HEK293 (cell line): ENCODE measurements at regions not wholly inside any gene's neighbourhood (a gene's known extent, or its start where the extent isn't known, plus 50 kb on each side); places are given as distances from the start of the nearest gene placed in this dataset.

Source experiments
- CTCF ChIA-PET: fragments of 350-600 bp; formaldehyde crosslinking; extraction: SDS; loops from one replicate; lab custom pipeline; 2021; ENCODE audit warnings: antibody characterized with exemption; lab: Yijun Ruan, JAX
- POLR2A ChIA-PET: fragments of 300-600 bp; formaldehyde crosslinking; extraction: SDS; loops from one replicate; lab custom pipeline; 2020; ENCODE audit warnings: antibody characterized with exemption, inconsistent platforms; lab: Yijun Ruan, JAX
- H3K27ac ChIP-seq: fragments of 200-500 bp; sonication (Bioruptor generic); 2 replicates; pipeline ENCODE4 v1.5.1; 2014; ENCODE audit warnings: low read depth, low read length, control low read depth, inconsistent platforms; ENCODE audit errors: extremely low read depth
- H3K36me3 ChIP-seq, 2 experiments: fragments of 200-500 bp in 1 of 2; sonication (Bioruptor generic) in 1 of 2; 1 replicate in 1 of 2; 2 replicates in 1 of 2; pipeline ENCODE4 v1.5.1; 2014 to 2017; ENCODE audit warnings: inconsistent platforms in 2 of 2, low read length in 2 of 2; ENCODE audit not compliant: control insufficient read depth in 2 of 2, insufficient read depth in 1 of 2
- H3K4me1 ChIP-seq: fragments of 200-500 bp; sonication (Bioruptor generic); 2 replicates; pipeline ENCODE4 v1.5.1; 2014; ENCODE audit warnings: mild to moderate bottlenecking, low read length, inconsistent platforms; ENCODE audit not compliant: control insufficient read depth, insufficient read depth
- H3K4me3 ChIP-seq: 2 replicates; pipeline ENCODE4 v1.5.1; 2011; ENCODE audit warnings: low read depth, mild to moderate bottlenecking, control low read depth, low read length, moderate library complexity
- H3K9me3 ChIP-seq: fragments of 200-500 bp; sonication (Bioruptor generic); 2 replicates; pipeline ENCODE4 v1.5.1; 2014; ENCODE audit warnings: low read depth, low read length, inconsistent platforms; ENCODE audit not compliant: control insufficient read depth, insufficient read depth
- ELK4 ChIP-seq: IDR thresholded peaks from 2 replicates; pipeline ENCODE4 v1.6.1; 2011; ENCODE audit warnings: mild to moderate bottlenecking, low read depth, low read length, borderline replicate concordance
- HOXA7 ChIP-seq: sonication (generic); formaldehyde crosslinking; IDR thresholded peaks from 2 replicates; pipeline ENCODE4 v1.8.1; 2022; ENCODE audit warnings: missing genetic modification reagents, borderline replicate concordance
- KLF1 ChIP-seq: fragments of 450-650 bp; formaldehyde crosslinking; IDR thresholded peaks from 2 replicates; pipeline ENCODE4 v1.5.1; 2016; ENCODE audit warnings: missing biosample characterization, missing genetic modification characterization
- PBX3 ChIP-seq: sonication (generic); formaldehyde crosslinking; IDR thresholded peaks from 2 replicates; pipeline ENCODE4 v1.8.1; 2022; ENCODE audit warnings: mild to moderate bottlenecking, moderate library complexity, missing genetic modification reagents
- SP2 ChIP-seq: fragments of 450-650 bp; formaldehyde crosslinking; IDR thresholded peaks from 2 replicates; pipeline ENCODE4 v1.5.1; 2016; ENCODE audit warnings: missing biosample characterization, missing genetic modification characterization
- YY1 ChIP-seq: fragments of 450-650 bp; formaldehyde crosslinking; IDR thresholded peaks from 2 replicates; pipeline ENCODE4 v1.5.1; 2018; ENCODE audit warnings: missing biosample characterization, missing genetic modification characterization
- ZBTB10 ChIP-seq: fragments of 450-650 bp; formaldehyde crosslinking; IDR thresholded peaks from 2 replicates; pipeline ENCODE4 v1.5.1; 2016; ENCODE audit warnings: missing biosample characterization, missing genetic modification characterization
- ZNF121 ChIP-seq: fragments of 450-650 bp; formaldehyde crosslinking; IDR thresholded peaks from 2 replicates; pipeline ENCODE4 v1.5.1; 2016; ENCODE audit warnings: missing biosample characterization, missing genetic modification characterization
- ZNF132 ChIP-seq: fragments of 450-650 bp; formaldehyde crosslinking; IDR thresholded peaks from 2 replicates; pipeline ENCODE4 v1.5.1; 2017; ENCODE audit warnings: missing biosample characterization, missing genetic modification characterization, borderline replicate concordance
- ZNF138 ChIP-seq: fragments of 450-650 bp; formaldehyde crosslinking; IDR thresholded peaks from 2 replicates; pipeline ENCODE4 v1.5.1; 2016; ENCODE audit warnings: missing biosample characterization, missing genetic modification characterization, borderline replicate concordance
- ZNF19 ChIP-seq: fragments of 450-650 bp; formaldehyde crosslinking; IDR thresholded peaks from 2 replicates; pipeline ENCODE4; 2016; ENCODE audit warnings: missing biosample characterization, missing genetic modification characterization, low read depth
- ZNF280D ChIP-seq: fragments of 450-650 bp; formaldehyde crosslinking; IDR thresholded peaks from 2 replicates; pipeline ENCODE4 v1.5.1; 2016; ENCODE audit warnings: missing biosample characterization, missing genetic modification characterization
- ZNF292 ChIP-seq: fragments of 450-650 bp; formaldehyde crosslinking; IDR thresholded peaks from 2 replicates; pipeline ENCODE4 v1.5.1; 2016; ENCODE audit warnings: low read depth, missing biosample characterization, missing genetic modification characterization, borderline replicate concordance
- ZNF335 ChIP-seq: fragments of 450-650 bp; formaldehyde crosslinking; conservative IDR thresholded peaks from 2 replicates; pipeline ENCODE4 v1.5.1; 2016; ENCODE audit warnings: missing biosample characterization, missing genetic modification characterization
- ZNF350 ChIP-seq: fragments of 450-650 bp; formaldehyde crosslinking; IDR thresholded peaks from 2 replicates; pipeline ENCODE4 v1.5.0; 2017; ENCODE audit warnings: missing biosample characterization, mild to moderate bottlenecking, missing genetic modification characterization
- ZNF366 ChIP-seq: fragments of 450-650 bp; formaldehyde crosslinking; conservative IDR thresholded peaks from 2 replicates; pipeline ENCODE4 v1.5.1; 2016; ENCODE audit warnings: missing biosample characterization, missing genetic modification characterization
- ZNF37A ChIP-seq: fragments of 450-650 bp; IDR thresholded peaks from 2 replicates; pipeline ENCODE4 v1.5.1; 2018; ENCODE audit warnings: missing biosample characterization, missing genetic modification characterization
- ZNF416 ChIP-seq: fragments of 450-650 bp; formaldehyde crosslinking; IDR thresholded peaks from 2 replicates; pipeline ENCODE4 v1.5.1; 2016; ENCODE audit warnings: missing biosample characterization, missing genetic modification characterization
- ZNF501 ChIP-seq: fragments of 450-650 bp; formaldehyde crosslinking; IDR thresholded peaks from 2 replicates; pipeline ENCODE4 v1.5.1; 2016; ENCODE audit warnings: missing biosample characterization, missing genetic modification characterization
- ZNF555 ChIP-seq: fragments of 450-650 bp; formaldehyde crosslinking; conservative IDR thresholded peaks from 2 replicates; pipeline ENCODE4 v1.5.1; 2017; ENCODE audit warnings: missing biosample characterization, mild to moderate bottlenecking, missing genetic modification characterization, inconsistent platforms
- ZNF623 ChIP-seq: fragments of 450-650 bp; formaldehyde crosslinking; IDR thresholded peaks from 2 replicates; pipeline ENCODE4 v1.5.1; 2016; ENCODE audit warnings: missing biosample characterization, missing genetic modification characterization
- ZNF747 ChIP-seq: fragments of 450-650 bp; formaldehyde crosslinking; IDR thresholded peaks from 2 replicates; pipeline ENCODE4 v1.5.1; 2016; ENCODE audit warnings: missing biosample characterization, missing genetic modification characterization
- ZSCAN5A ChIP-seq: fragments of 450-650 bp; formaldehyde crosslinking; IDR thresholded peaks from 2 replicates; pipeline ENCODE4 v1.5.1; 2016; ENCODE audit warnings: missing biosample characterization, missing genetic modification characterization

- TF ChIP-seq ZNF280D (tag by site-specific recombination) (no peak), ZNF37A (tag by site-specific recombination) (no peak), ZNF416 (tag by site-specific recombination) (no peak), PBX3 (CRISPR knock-in tag) (no peak), ZNF132 (tag by site-specific recombination) (no peak)
These were observed 151.1 kb downstream of the TMEM26 start (continued) for GRCh38 chr10:61302124-61302523.

- CTCF ChIA-PET, result interaction anchor here (0.6 kb wide), 1 partner anchor 17 kb away, joined by 3 read pairs; no protein-coding TSS in a partner anchor
- Histone ChIP-seq H3K9me3 (no peaks in the 10 kb centered on the region), H3K27ac (no peak overlapping the region), H3K4me1 (no peaks in the 10 kb centered on the region), H3K4me3 (no peak overlapping the region), H3K36me3 (no peaks in the 10 kb centered on the region)
- POLR2A ChIA-PET, result no interaction called here
- TF ChIP-seq ZNF555 (tag by site-specific recombination), result no peak
- TF ChIP-seq ZNF501 (tag by site-specific recombination), result no peak
- TF ChIP-seq ZBTB10 (tag by site-specific recombination), result no peak
- TF ChIP-seq ZNF335 (tag by site-specific recombination), result no peak
- TF ChIP-seq HOXA7 (CRISPR knock-in tag), result no peak
These were observed 151.6 kb downstream of the TMEM26 start for GRCh38 chr10:61301575-61301974.

GRCh38 chr10:61299841-61300240 lies 153.3 kb downstream of the TMEM26 start:
- Histone ChIP-seq H3K9me3 (no peaks in the 10 kb centered on the region), H3K36me3 (no peaks in the 10 kb centered on the region), H3K27ac (no peak overlapping the region), H3K4me1 (no peaks in the 10 kb centered on the region), H3K4me3 (no peak overlapping the region)
- no peak for TF ChIP-seq ZNF19 (tag by site-specific recombination)
- TF ChIP-seq ELK4, result no peak
- no peak for TF ChIP-seq SP2
- no peak for TF ChIP-seq ZNF121 (tag by site-specific recombination)
- TF ChIP-seq ZNF138 (tag by site-specific recombination), result no peak
- no peak for TF ChIP-seq ZSCAN5A (tag by site-specific recombination)
- TF ChIP-seq ZNF350 (tag by site-specific recombination), result no peak
- no peak for TF ChIP-seq ZNF747 (tag by site-specific recombination)
- TF ChIP-seq YY1 (tag by site-specific recombination), result no peak
- TF ChIP-seq KLF1 (tag by site-specific recombination), result no peak
- no peak for TF ChIP-seq ZNF292 (tag by site-specific recombination)
- TF ChIP-seq ZNF366, result no peak
- TF ChIP-seq ZNF623, result no peak
- CTCF ChIA-PET, result no interaction called here
- POLR2A ChIA-PET, result no interaction called here
